ENCODE measurements at regions not wholly inside any gene's neighbourhood (a gene's known extent, or its start where the extent isn't known, plus 50 kb on each side); places are given as distances from the start of the nearest gene placed in this dataset.
A peak's percentile ranks its signal among the peaks of the same experiment; 100 is the strongest.

DNA sequence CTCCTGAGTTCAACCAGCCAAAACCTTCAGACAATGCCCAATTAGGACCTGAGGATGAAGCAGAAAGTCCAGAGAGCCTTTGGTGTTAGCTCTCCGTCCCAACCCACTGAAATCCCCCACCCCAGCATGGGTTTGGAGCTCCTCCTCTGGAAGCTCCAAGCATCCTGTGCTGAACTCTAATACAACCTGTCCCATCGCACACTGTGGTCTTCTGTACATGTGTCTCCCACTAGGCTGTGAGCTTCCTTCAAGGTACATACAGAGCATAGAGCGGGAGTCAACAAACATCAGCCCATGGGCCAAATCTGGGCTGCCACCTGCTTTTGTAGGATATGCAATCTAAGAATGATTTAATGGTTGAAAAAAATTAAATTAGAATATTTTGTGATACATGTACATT is 166.5 kb downstream of the LSM5 start:
- TF ChIP-seq, protein P1, sequence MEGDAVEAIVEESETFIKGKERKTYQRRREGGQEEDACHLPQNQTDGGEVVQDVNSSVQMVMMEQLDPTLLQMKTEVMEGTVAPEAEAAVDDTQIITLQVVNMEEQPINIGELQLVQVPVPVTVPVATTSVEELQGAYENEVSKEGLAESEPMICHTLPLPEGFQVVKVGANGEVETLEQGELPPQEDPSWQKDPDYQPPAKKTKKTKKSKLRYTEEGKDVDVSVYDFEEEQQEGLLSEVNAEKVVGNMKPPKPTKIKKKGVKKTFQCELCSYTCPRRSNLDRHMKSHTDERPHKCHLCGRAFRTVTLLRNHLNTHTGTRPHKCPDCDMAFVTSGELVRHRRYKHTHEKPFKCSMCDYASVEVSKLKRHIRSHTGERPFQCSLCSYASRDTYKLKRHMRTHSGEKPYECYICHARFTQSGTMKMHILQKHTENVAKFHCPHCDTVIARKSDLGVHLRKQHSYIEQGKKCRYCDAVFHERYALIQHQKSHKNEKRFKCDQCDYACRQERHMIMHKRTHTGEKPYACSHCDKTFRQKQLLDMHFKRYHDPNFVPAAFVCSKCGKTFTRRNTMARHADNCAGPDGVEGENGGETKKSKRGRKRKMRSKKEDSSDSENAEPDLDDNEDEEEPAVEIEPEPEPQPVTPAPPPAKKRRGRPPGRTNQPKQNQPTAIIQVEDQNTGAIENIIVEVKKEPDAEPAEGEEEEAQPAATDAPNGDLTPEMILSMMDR (IDR thresholded peaks at IDR 0.05), result no peak
- Histone ChIP-seq H3K27ac (no peak overlapping the region), H3K4me3 (no peak overlapping the region)
- DNase-seq (ENCODE audit: low spot score), result no peak

DNA sequence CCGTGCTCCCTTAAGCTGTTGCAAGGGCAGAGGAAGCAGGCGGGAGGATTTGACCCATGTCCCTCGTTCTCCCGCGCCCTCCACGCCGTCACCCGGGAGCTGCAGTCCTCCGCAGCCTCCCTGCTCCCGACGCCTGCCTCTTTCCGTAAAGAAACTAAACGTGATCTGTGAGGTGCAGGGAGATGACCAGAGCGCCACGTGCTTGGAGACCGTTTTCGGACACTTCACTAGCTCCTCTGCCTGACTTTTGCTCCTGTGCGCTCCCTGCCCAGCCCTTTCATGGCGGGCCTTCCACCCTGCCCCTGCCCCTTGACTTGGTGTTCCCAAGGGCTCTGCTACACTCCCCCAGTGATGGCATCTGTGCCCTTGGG is 171.2 kb downstream of the LSM5 start:
- H3K4me3 ChIP-seq, result peak overlapping the region; percentile 53
- H3K27ac ChIP-seq, result no peak overlapping the region
- TF ChIP-seq, protein P1 (IDR thresholded peaks at IDR 0.05), result no peak
- no peak for DNase-seq (ENCODE audit: low spot score)

DNA sequence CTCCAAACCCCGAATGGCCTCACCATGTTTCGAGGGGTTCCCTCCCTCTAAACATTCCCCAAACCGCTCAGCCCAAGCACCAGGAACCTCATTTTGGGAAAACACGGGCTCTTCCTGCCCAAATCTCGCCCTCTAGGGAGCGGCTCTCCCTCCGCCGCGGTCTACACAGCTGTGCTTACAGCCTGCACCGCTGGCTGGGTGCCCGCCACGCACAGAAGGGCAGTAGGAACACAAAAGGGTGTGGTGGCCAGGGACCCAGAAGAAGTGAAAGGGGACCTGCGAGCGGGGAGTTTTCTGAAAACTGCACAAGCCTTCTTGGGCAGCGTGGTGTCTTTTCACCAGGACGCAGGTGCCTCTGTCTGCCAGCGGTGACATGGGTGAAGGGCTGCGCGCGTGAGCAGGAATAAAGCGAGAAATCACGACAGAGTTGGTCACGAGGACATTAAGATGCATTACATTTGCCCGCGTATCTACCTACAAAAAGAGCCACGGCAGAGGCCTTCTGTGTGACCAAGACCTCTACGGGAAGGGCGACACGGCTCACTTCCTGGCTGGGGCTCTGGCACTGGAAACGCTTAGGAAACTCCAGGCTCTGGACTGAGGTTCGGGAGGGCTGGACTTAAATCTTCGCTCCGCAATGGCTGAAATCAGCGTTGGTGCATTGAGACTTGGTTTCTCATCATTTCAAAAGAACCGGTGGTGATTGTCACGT is 171.7 kb downstream of the LSM5 start:
- Histone ChIP-seq H3K4me3 (peak overlapping the region; percentile 53), H3K27ac (no peak overlapping the region)
- DNase-seq (ENCODE audit: low spot score), result no peak
- TF ChIP-seq, protein P1 (IDR thresholded peaks at IDR 0.05), result no peak

DNA sequence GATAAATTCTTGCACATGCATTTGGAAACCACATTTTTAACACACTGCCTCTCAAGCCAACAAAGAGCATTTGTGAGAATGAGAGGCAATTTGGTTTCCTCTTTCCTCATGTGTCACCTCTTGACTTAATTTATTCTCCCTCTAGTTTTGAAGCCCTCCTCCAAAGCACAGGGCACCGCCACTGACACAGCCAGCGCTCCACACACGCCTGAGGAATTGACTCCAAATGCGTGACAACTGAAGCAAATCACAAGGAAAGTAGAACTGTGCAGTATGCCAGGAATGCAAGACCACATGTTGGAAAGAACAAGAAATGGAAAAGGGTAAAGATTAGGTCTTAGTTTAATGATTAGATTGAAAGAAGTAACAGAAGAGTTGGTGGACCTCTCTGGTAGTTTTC is 173.3 kb downstream of the LSM5 start:
- TF ChIP-seq, protein P1 (IDR thresholded peaks at IDR 0.05), result no peak
- DNase-seq (ENCODE audit: low spot score), result no peak
- no peak overlapping the region for H3K27ac ChIP-seq
- H3K4me3 ChIP-seq, result no peak overlapping the region

DNA sequence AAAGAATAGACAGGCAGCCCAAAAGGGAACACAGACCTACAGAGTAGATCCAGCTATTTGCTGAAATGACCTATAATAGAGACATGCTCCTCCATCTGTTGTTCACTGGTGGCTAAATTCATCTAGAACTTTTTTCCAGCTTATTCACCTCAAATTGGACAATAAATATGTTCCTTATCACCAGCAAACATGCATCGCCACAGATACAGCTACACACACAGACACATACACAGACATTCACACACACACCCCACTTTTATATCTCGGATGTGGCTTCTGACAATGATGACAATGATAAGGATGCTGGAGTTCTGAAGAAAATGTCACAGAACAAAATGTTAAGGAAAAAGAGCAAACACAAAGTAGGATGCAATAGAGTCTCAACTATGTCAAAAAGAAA is 175.4 kb downstream of the LSM5 start:
- TF ChIP-seq, protein P1 (IDR thresholded peaks at IDR 0.05), result no peak
- Histone ChIP-seq H3K27ac (no peak overlapping the region), H3K4me3 (no peak overlapping the region)
- no peak for DNase-seq (ENCODE audit: low spot score)

DNA sequence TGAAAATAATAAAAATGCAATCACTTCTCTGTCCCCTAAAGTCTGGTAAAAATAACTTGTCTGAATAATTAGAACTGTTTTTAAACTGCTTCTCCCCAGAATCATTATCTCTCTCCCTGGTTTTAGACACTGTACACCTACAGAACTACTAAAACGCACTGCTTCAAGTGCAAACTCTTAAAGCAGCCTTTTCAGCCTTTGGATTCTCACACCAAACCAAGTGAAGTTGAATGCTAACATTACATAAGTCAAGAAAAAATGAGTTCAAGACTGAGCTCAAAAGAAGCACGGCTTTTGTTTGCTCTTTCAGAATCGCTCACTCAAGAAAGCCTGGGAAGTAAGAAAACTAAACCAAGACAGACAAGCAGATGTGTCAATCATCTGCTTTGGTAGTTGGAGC is 188.8 kb downstream of the LSM5 start:
- Histone ChIP-seq H3K4me3 (no peak overlapping the region), H3K27ac (no peak overlapping the region)
- TF ChIP-seq, protein P1 (IDR thresholded peaks at IDR 0.05), result no peak
- no peak for DNase-seq (ENCODE audit: low spot score)

DNA sequence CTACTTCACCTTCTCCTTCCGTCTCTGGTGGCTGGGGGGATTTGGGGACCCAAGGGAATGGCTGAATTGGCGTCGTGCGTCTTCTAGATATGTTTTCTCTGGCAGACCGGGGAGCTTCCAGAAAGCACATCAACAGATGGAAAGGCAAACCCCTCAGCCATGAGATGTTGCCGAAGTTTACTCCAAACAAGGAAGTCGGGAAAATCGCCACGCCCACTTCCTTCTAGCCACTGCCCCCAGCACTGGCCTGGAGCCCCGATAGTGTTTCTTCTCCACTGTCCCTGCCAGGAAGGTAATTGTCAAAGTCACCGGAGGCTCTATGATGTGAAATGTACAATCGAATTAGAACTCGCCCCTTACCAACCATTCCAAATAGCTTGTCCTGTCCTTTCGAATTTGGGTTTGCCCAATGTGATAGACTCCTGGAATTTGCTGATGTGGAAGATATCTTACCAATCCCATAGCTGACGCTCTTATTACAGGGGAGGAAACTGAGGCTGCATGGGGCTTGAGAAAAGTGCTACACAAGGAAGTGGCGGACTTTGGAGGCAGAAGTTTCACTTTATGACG is 191.0 kb downstream of the LSM5 start:
- TF ChIP-seq, protein P1 (IDR thresholded peaks at IDR 0.05), result no peak
- Histone ChIP-seq H3K27ac (peak overlapping the region in 1 of 2 donors; percentile 22), H3K4me3 (peak overlapping the region; percentile 67)
- DNase-seq (ENCODE audit: low spot score), result no peak
